ENCODE measurements at regions not wholly inside any gene's neighbourhood (a gene's known extent, or its start where the extent isn't known, plus 50 kb on each side); places are given as distances from the start of the nearest gene placed in this dataset.

- TF ChIP-seq CTCF (IDR thresholded peaks at IDR 0.05; ENCODE audit: low read depth, low read length, missing input control) (no peak), ATF3 (IDR thresholded peaks at IDR 0.05) (no peak), SP1 (IDR thresholded peaks at IDR 0.05) (no peak), REST (IDR thresholded peaks at IDR 0.05) (no peak), EGR1 (IDR thresholded peaks at IDR 0.05; ENCODE audit: low read depth in 2 of 2) (no peak), RAD21 (IDR thresholded peaks at IDR 0.05) (no peak), TAF1 (conservative IDR thresholded peaks at IDR 0.05) (no peak), GABPA (IDR thresholded peaks at IDR 0.05 in 1 of 2, conservative IDR thresholded peaks at IDR 0.05 in 1 of 2) (no peak), YY1 (IDR thresholded peaks at IDR 0.05) (no peak), JUND (IDR thresholded peaks at IDR 0.05) (no peak)
These were observed 89.4 kb upstream of the MAPRE2 start for GRCh38 chr18:34951625-34952379.
